ENCODE measurements at regions not wholly inside any gene's neighbourhood (a gene's known extent, or its start where the extent isn't known, plus 50 kb on each side); places are given as distances from the start of the nearest gene placed in this dataset.

GRCh38 chr4:29043411-29043810 is 1676.8 kb upstream of the PCDH7 start:
- TF ChIP-seq, protein P1, sequence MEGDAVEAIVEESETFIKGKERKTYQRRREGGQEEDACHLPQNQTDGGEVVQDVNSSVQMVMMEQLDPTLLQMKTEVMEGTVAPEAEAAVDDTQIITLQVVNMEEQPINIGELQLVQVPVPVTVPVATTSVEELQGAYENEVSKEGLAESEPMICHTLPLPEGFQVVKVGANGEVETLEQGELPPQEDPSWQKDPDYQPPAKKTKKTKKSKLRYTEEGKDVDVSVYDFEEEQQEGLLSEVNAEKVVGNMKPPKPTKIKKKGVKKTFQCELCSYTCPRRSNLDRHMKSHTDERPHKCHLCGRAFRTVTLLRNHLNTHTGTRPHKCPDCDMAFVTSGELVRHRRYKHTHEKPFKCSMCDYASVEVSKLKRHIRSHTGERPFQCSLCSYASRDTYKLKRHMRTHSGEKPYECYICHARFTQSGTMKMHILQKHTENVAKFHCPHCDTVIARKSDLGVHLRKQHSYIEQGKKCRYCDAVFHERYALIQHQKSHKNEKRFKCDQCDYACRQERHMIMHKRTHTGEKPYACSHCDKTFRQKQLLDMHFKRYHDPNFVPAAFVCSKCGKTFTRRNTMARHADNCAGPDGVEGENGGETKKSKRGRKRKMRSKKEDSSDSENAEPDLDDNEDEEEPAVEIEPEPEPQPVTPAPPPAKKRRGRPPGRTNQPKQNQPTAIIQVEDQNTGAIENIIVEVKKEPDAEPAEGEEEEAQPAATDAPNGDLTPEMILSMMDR (IDR thresholded peaks at IDR 0.05): no peak
- TF ChIP-seq POLR2A (IDR thresholded peaks at IDR 0.05): no peak

Data from heart left ventricle (tissue), 13 donors.